NCI-H1436 (cell line): ENCODE measurements at regions not wholly inside any gene's neighbourhood (a gene's known extent, or its start where the extent isn't known, plus 50 kb on each side); places are given as distances from the start of the nearest gene placed in this dataset.
A peak's percentile ranks its signal among the peaks of the same experiment; 100 is the strongest.

ENCODE experiments used
- DNase-seq: peaks from one replicate; lab custom pipeline; 2025; lab: John Stamatoyannopoulos, UW

- DNase-seq: no peak
Observed at GRCh38 chr7:153452661-153453060, 599.5 kb upstream of the DPP6 start.

- no peak for DNase-seq
Observed at GRCh38 chr7:153454306-153454705, 597.9 kb upstream of the DPP6 start.

- peak; percentile 82 for DNase-seq
Observed at GRCh38 chr7:153457746-153458145, 594.5 kb upstream of the DPP6 start.

- DNase-seq: no peak
Observed at GRCh38 chr7:153470004-153470671, 582.1 kb upstream of the DPP6 start.

GRCh38 chr7:153472516-153472915 lies 579.7 kb upstream of the DPP6 start:
- no peak for DNase-seq

GRCh38 chr7:153473185-153473584 lies 579.0 kb upstream of the DPP6 start:
- no peak for DNase-seq

- DNase-seq: no peak
Observed at GRCh38 chr7:153475239-153475638, 577.0 kb upstream of the DPP6 start.

GRCh38 chr7:153476166-153476565 lies 576.0 kb upstream of the DPP6 start:
- DNase-seq: no peak

GRCh38 chr7:153496257-153496656 lies 555.9 kb upstream of the DPP6 start:
- DNase-seq: no peak

GRCh38 chr7:153503093-153503492 lies 549.1 kb upstream of the DPP6 start:
- no peak for DNase-seq

- DNase-seq: no peak
Observed at GRCh38 chr7:153504288-153505075, 547.7 kb upstream of the DPP6 start.

GRCh38 chr7:153507885-153508284 lies 544.3 kb upstream of the DPP6 start:
- no peak for DNase-seq

- DNase-seq: no peak
Observed at GRCh38 chr7:153509768-153510167, 542.4 kb upstream of the DPP6 start.

- no peak for DNase-seq
Observed at GRCh38 chr7:153510674-153511073, 541.5 kb upstream of the DPP6 start.

- DNase-seq: no peak
Observed at GRCh38 chr7:153514032-153514431, 538.2 kb upstream of the DPP6 start.

- DNase-seq: no peak
Observed at GRCh38 chr7:153515359-153515758, 536.8 kb upstream of the DPP6 start.

GRCh38 chr7:153518201-153518984 lies 533.8 kb upstream of the DPP6 start:
- DNase-seq: no peak

- DNase-seq: no peak
Observed at GRCh38 chr7:153521370-153521769, 530.8 kb upstream of the DPP6 start.

GRCh38 chr7:153522261-153522660 lies 529.9 kb upstream of the DPP6 start:
- DNase-seq: no peak

GRCh38 chr7:153523320-153524015 lies 528.7 kb upstream of the DPP6 start:
- DNase-seq: no peak

GRCh38 chr7:153524070-153524601 lies 528.1 kb upstream of the DPP6 start:
- DNase-seq: no peak

- no peak for DNase-seq
Observed at GRCh38 chr7:153529100-153529499, 523.1 kb upstream of the DPP6 start.
